ENCODE measurements at regions not wholly inside any gene's neighbourhood (a gene's known extent, or its start where the extent isn't known, plus 50 kb on each side); places are given as distances from the start of the nearest gene placed in this dataset.

- H3K9ac ChIP-seq (ENCODE audit: low read length): no peak overlapping the region
- peaks cover 4% of the 10 kb centered on the region for H3K9me3 ChIP-seq (ENCODE audit: control insufficient read depth, low read depth, low read length)
- no peak overlapping the region for H3K27ac ChIP-seq (ENCODE audit: low read length)
- no peaks in the 10 kb centered on the region for H3K36me3 ChIP-seq (ENCODE audit: control insufficient read depth, low read depth, low read length)
- no peaks in the 10 kb centered on the region for H3K4me1 ChIP-seq (ENCODE audit: control insufficient read depth, low read depth, low read length)
- no peaks in the 10 kb centered on the region for H3K27me3 ChIP-seq (ENCODE audit: control insufficient read depth, insufficient read depth, low read length)
- no peak overlapping the region for H3K4me3 ChIP-seq (ENCODE audit: low read length)
Observed at GRCh38 chr2:52570716-52571115, 1196.9 kb upstream of the CHAC2 start.

- Histone ChIP-seq H3K9me3 (ENCODE audit: control insufficient read depth, low read depth, low read length) (no peaks in the 10 kb centered on the region), H3K9ac (ENCODE audit: low read length) (no peak overlapping the region), H3K4me3 (ENCODE audit: low read length) (no peak overlapping the region), H3K27me3 (ENCODE audit: control insufficient read depth, insufficient read depth, low read length) (no peaks in the 10 kb centered on the region), H3K36me3 (ENCODE audit: control insufficient read depth, low read depth, low read length) (no peaks in the 10 kb centered on the region), H3K4me1 (ENCODE audit: control insufficient read depth, low read depth, low read length) (peaks cover 11% of the 10 kb centered on the region), H3K27ac (ENCODE audit: low read length) (no peak overlapping the region)
Observed at GRCh38 chr2:52563151-52563550, 1204.5 kb upstream of the CHAC2 start.

GRCh38 chr2:52558265-52558664 lies 1209.3 kb upstream of the CHAC2 start:
- Histone ChIP-seq H3K9me3 (ENCODE audit: control insufficient read depth, low read depth, low read length) (no peaks in the 10 kb centered on the region), H3K9ac (ENCODE audit: low read length) (no peak overlapping the region), H3K4me3 (ENCODE audit: low read length) (peak overlapping the region; percentile 18), H3K27me3 (ENCODE audit: control insufficient read depth, insufficient read depth, low read length) (no peaks in the 10 kb centered on the region), H3K27ac (ENCODE audit: low read length) (peak overlapping the region; percentile 33), H3K36me3 (ENCODE audit: control insufficient read depth, low read depth, low read length) (no peaks in the 10 kb centered on the region), H3K4me1 (ENCODE audit: control insufficient read depth, low read depth, low read length) (peaks cover 17% of the 10 kb centered on the region)

GRCh38 chr2:52542297-52542696 lies 1225.3 kb upstream of the CHAC2 start:
- Histone ChIP-seq H3K9ac (ENCODE audit: low read length) (no peak overlapping the region), H3K27ac (ENCODE audit: low read length) (no peak overlapping the region), H3K9me3 (ENCODE audit: control insufficient read depth, low read depth, low read length) (no peaks in the 10 kb centered on the region), H3K36me3 (ENCODE audit: control insufficient read depth, low read depth, low read length) (no peaks in the 10 kb centered on the region), H3K27me3 (ENCODE audit: control insufficient read depth, insufficient read depth, low read length) (no peaks in the 10 kb centered on the region), H3K4me1 (ENCODE audit: control insufficient read depth, low read depth, low read length) (no peaks in the 10 kb centered on the region), H3K4me3 (ENCODE audit: low read length) (no peak overlapping the region)

GRCh38 chr2:52539026-52539970 lies 1228.3 kb upstream of the CHAC2 start:
- H3K27me3 ChIP-seq (ENCODE audit: control insufficient read depth, insufficient read depth, low read length): no peaks in the 10 kb centered on the region
- H3K27ac ChIP-seq (ENCODE audit: low read length): no peak overlapping the region
- no peaks in the 10 kb centered on the region for H3K36me3 ChIP-seq (ENCODE audit: control insufficient read depth, low read depth, low read length)
- H3K9ac ChIP-seq (ENCODE audit: low read length): no peak overlapping the region
- no peaks in the 10 kb centered on the region for H3K9me3 ChIP-seq (ENCODE audit: control insufficient read depth, low read depth, low read length)
- no peaks in the 10 kb centered on the region for H3K4me1 ChIP-seq (ENCODE audit: control insufficient read depth, low read depth, low read length)
- no peak overlapping the region for H3K4me3 ChIP-seq (ENCODE audit: low read length)

- Histone ChIP-seq H3K27me3 (ENCODE audit: control insufficient read depth, insufficient read depth, low read length) (no peaks in the 10 kb centered on the region), H3K4me1 (ENCODE audit: control insufficient read depth, low read depth, low read length) (no peaks in the 10 kb centered on the region), H3K9ac (ENCODE audit: low read length) (no peak overlapping the region), H3K9me3 (ENCODE audit: control insufficient read depth, low read depth, low read length) (no peaks in the 10 kb centered on the region), H3K36me3 (ENCODE audit: control insufficient read depth, low read depth, low read length) (no peaks in the 10 kb centered on the region), H3K27ac (ENCODE audit: low read length) (no peak overlapping the region), H3K4me3 (ENCODE audit: low read length) (no peak overlapping the region)
Observed at GRCh38 chr2:52537588-52537987, 1230.0 kb upstream of the CHAC2 start.

- Histone ChIP-seq H3K36me3 (ENCODE audit: control insufficient read depth, low read depth, low read length) (no peaks in the 10 kb centered on the region), H3K4me3 (ENCODE audit: low read length) (no peak overlapping the region), H3K27me3 (ENCODE audit: control insufficient read depth, insufficient read depth, low read length) (no peaks in the 10 kb centered on the region), H3K9me3 (ENCODE audit: control insufficient read depth, low read depth, low read length) (no peaks in the 10 kb centered on the region), H3K9ac (ENCODE audit: low read length) (no peak overlapping the region), H3K4me1 (ENCODE audit: control insufficient read depth, low read depth, low read length) (no peaks in the 10 kb centered on the region), H3K27ac (ENCODE audit: low read length) (no peak overlapping the region)
Observed at GRCh38 chr2:52536929-52537460, 1230.6 kb upstream of the CHAC2 start.

- H3K4me3 ChIP-seq (ENCODE audit: low read length): no peak overlapping the region
Observed at GRCh38 chr2:52532956-52533355, 1234.6 kb upstream of the CHAC2 start.

GRCh38 chr2:52526735-52527134 lies 1240.9 kb upstream of the CHAC2 start:
- Histone ChIP-seq H3K36me3 (ENCODE audit: control insufficient read depth, low read depth, low read length) (no peaks in the 10 kb centered on the region), H3K9ac (ENCODE audit: low read length) (no peak overlapping the region), H3K27ac (ENCODE audit: low read length) (no peak overlapping the region), H3K4me3 (ENCODE audit: low read length) (no peak overlapping the region), H3K9me3 (ENCODE audit: control insufficient read depth, low read depth, low read length) (no peaks in the 10 kb centered on the region), H3K4me1 (ENCODE audit: control insufficient read depth, low read depth, low read length) (no peaks in the 10 kb centered on the region), H3K27me3 (ENCODE audit: control insufficient read depth, insufficient read depth, low read length) (no peaks in the 10 kb centered on the region)

More at GRCh38 chr2:52532956-52533355, 1234.6 kb upstream of the CHAC2 start:
- H3K9me3 ChIP-seq (ENCODE audit: control insufficient read depth, low read depth, low read length): no peaks in the 10 kb centered on the region
- no peaks in the 10 kb centered on the region for H3K27me3 ChIP-seq (ENCODE audit: control insufficient read depth, insufficient read depth, low read length)
- no peaks in the 10 kb centered on the region for H3K4me1 ChIP-seq (ENCODE audit: control insufficient read depth, low read depth, low read length)
- H3K9ac ChIP-seq (ENCODE audit: low read length): no peak overlapping the region
- no peaks in the 10 kb centered on the region for H3K36me3 ChIP-seq (ENCODE audit: control insufficient read depth, low read depth, low read length)
- H3K27ac ChIP-seq (ENCODE audit: low read length): no peak overlapping the region

GRCh38 chr2:52520644-52521043 lies 1247.0 kb upstream of the CHAC2 start:
- H3K9ac ChIP-seq (ENCODE audit: low read length): no peak overlapping the region
- H3K9me3 ChIP-seq (ENCODE audit: control insufficient read depth, low read depth, low read length): no peaks in the 10 kb centered on the region
- H3K27me3 ChIP-seq (ENCODE audit: control insufficient read depth, insufficient read depth, low read length): no peaks in the 10 kb centered on the region
- H3K4me1 ChIP-seq (ENCODE audit: control insufficient read depth, low read depth, low read length): peaks cover 6% of the 10 kb centered on the region
- H3K4me3 ChIP-seq (ENCODE audit: low read length): no peak overlapping the region
- no peak overlapping the region for H3K27ac ChIP-seq (ENCODE audit: low read length)
- H3K36me3 ChIP-seq (ENCODE audit: control insufficient read depth, low read depth, low read length): no peaks in the 10 kb centered on the region

GRCh38 chr2:52518678-52519077 lies 1248.9 kb upstream of the CHAC2 start:
- no peaks in the 10 kb centered on the region for H3K9me3 ChIP-seq (ENCODE audit: control insufficient read depth, low read depth, low read length)
- no peak overlapping the region for H3K27ac ChIP-seq (ENCODE audit: low read length)
- no peak overlapping the region for H3K9ac ChIP-seq (ENCODE audit: low read length)
- no peaks in the 10 kb centered on the region for H3K27me3 ChIP-seq (ENCODE audit: control insufficient read depth, insufficient read depth, low read length)
- H3K4me1 ChIP-seq (ENCODE audit: control insufficient read depth, low read depth, low read length): peaks cover 6% of the 10 kb centered on the region
- no peaks in the 10 kb centered on the region for H3K36me3 ChIP-seq (ENCODE audit: control insufficient read depth, low read depth, low read length)
- no peak overlapping the region for H3K4me3 ChIP-seq (ENCODE audit: low read length)

- Histone ChIP-seq H3K27me3 (ENCODE audit: control insufficient read depth, insufficient read depth, low read length) (no peaks in the 10 kb centered on the region), H3K4me3 (ENCODE audit: low read length) (no peak overlapping the region), H3K4me1 (ENCODE audit: control insufficient read depth, low read depth, low read length) (no peaks in the 10 kb centered on the region), H3K9ac (ENCODE audit: low read length) (no peak overlapping the region), H3K36me3 (ENCODE audit: control insufficient read depth, low read depth, low read length) (no peaks in the 10 kb centered on the region), H3K27ac (ENCODE audit: low read length) (no peak overlapping the region), H3K9me3 (ENCODE audit: control insufficient read depth, low read depth, low read length) (no peaks in the 10 kb centered on the region)
Observed at GRCh38 chr2:52512760-52513159, 1254.8 kb upstream of the CHAC2 start.
